ENCODE measurements at regions not wholly inside any gene's neighbourhood (a gene's known extent, or its start where the extent isn't known, plus 50 kb on each side); places are given as distances from the start of the nearest gene placed in this dataset.

- FAIRE-seq (no peak), DNase-seq (ENCODE audit: insufficient read length, low spot score) (no peak)
- no peak for TF ChIP-seq POLR2A (IDR thresholded peaks at IDR 0.05; ENCODE audit: low read depth, low read length)
These were observed 437.9 kb downstream of the NR2F2 start for GRCh38 chr15:96768435-96768789.

GRCh38 chr15:96771035-96771434, 440.5 kb downstream of the NR2F2 start:
- FAIRE-seq (no peak), DNase-seq (ENCODE audit: insufficient read length, low spot score) (no peak)
- no peak for TF ChIP-seq POLR2A (IDR thresholded peaks at IDR 0.05; ENCODE audit: low read depth, low read length)

- no peak for TF ChIP-seq POLR2A (IDR thresholded peaks at IDR 0.05; ENCODE audit: low read depth, low read length)
- DNase-seq (ENCODE audit: insufficient read length, low spot score), result no peak
- FAIRE-seq, result no peak
These were observed 443.7 kb downstream of the NR2F2 start for GRCh38 chr15:96774216-96774615.

- DNase-seq (ENCODE audit: insufficient read length, low spot score), result no peak
- no peak for FAIRE-seq
- no peak for TF ChIP-seq POLR2A (IDR thresholded peaks at IDR 0.05; ENCODE audit: low read depth, low read length)
These were observed 453.2 kb downstream of the NR2F2 start for GRCh38 chr15:96783746-96784145.

GRCh38 chr15:96790004-96790403, 459.5 kb downstream of the NR2F2 start:
- DNase-seq (ENCODE audit: insufficient read length, low spot score) (no peak), FAIRE-seq (no peak)
- TF ChIP-seq POLR2A (IDR thresholded peaks at IDR 0.05; ENCODE audit: low read depth, low read length), result no peak

- FAIRE-seq (no peak), DNase-seq (ENCODE audit: insufficient read length, low spot score) (no peak)
- TF ChIP-seq POLR2A (IDR thresholded peaks at IDR 0.05; ENCODE audit: low read depth, low read length), result no peak
These were observed 461.7 kb downstream of the NR2F2 start for GRCh38 chr15:96792216-96792615.

- no peak for FAIRE-seq
- DNase-seq (ENCODE audit: insufficient read length, low spot score), result no peak
- TF ChIP-seq POLR2A (IDR thresholded peaks at IDR 0.05; ENCODE audit: low read depth, low read length), result no peak
These were observed 466.3 kb downstream of the NR2F2 start for GRCh38 chr15:96796841-96797240.

GRCh38 chr15:96801576-96802150, 471.2 kb downstream of the NR2F2 start:
- no peak for TF ChIP-seq POLR2A (IDR thresholded peaks at IDR 0.05; ENCODE audit: low read depth, low read length)
- DNase-seq (ENCODE audit: insufficient read length, low spot score), result no peak
- FAIRE-seq, result no peak

GRCh38 chr15:96802611-96803255, 472.2 kb downstream of the NR2F2 start:
- no peak for DNase-seq (ENCODE audit: insufficient read length, low spot score)
- TF ChIP-seq POLR2A (IDR thresholded peaks at IDR 0.05; ENCODE audit: low read depth, low read length), result no peak
- no peak for FAIRE-seq

- TF ChIP-seq POLR2A (IDR thresholded peaks at IDR 0.05; ENCODE audit: low read depth, low read length), result no peak
- no peak for FAIRE-seq
- no peak for DNase-seq (ENCODE audit: insufficient read length, low spot score)
These were observed 474.3 kb downstream of the NR2F2 start for GRCh38 chr15:96804754-96805153.

- no peak for DNase-seq (ENCODE audit: insufficient read length, low spot score)
- no peak for TF ChIP-seq POLR2A (IDR thresholded peaks at IDR 0.05; ENCODE audit: low read depth, low read length)
- no peak for FAIRE-seq
These were observed 476.9 kb downstream of the NR2F2 start for GRCh38 chr15:96807361-96807760.

- FAIRE-seq, result no peak
- TF ChIP-seq POLR2A (IDR thresholded peaks at IDR 0.05; ENCODE audit: low read depth, low read length), result no peak
- no peak for DNase-seq (ENCODE audit: insufficient read length, low spot score)
These were observed 487.4 kb downstream of the NR2F2 start for GRCh38 chr15:96817900-96818299.

- no peak for TF ChIP-seq POLR2A (IDR thresholded peaks at IDR 0.05; ENCODE audit: low read depth, low read length)
- FAIRE-seq (no peak), DNase-seq (ENCODE audit: insufficient read length, low spot score) (no peak)
These were observed 488.4 kb downstream of the NR2F2 start for GRCh38 chr15:96818861-96819260.

- FAIRE-seq (no peak), DNase-seq (ENCODE audit: insufficient read length, low spot score) (no peak)
- no peak for TF ChIP-seq POLR2A (IDR thresholded peaks at IDR 0.05; ENCODE audit: low read depth, low read length)
These were observed 497.5 kb downstream of the NR2F2 start for GRCh38 chr15:96827981-96828380.

GRCh38 chr15:96837241-96837970, 506.9 kb downstream of the NR2F2 start:
- DNase-seq (ENCODE audit: insufficient read length, low spot score) (no peak), FAIRE-seq (no peak)
- TF ChIP-seq POLR2A (IDR thresholded peaks at IDR 0.05; ENCODE audit: low read depth, low read length), result no peak

All from H54 (cell line).